Activated naive CD8-positive, alpha-beta T cell (primary cell): ENCODE measurements at regions not wholly inside any gene's neighbourhood (a gene's known extent, or its start where the extent isn't known, plus 50 kb on each side); places are given as distances from the start of the nearest gene placed in this dataset.
"Not testable (repeated sequence)": the region's sequence is repeated elsewhere in the genome, so short reads cannot be mapped to it uniquely, and the experiment has no call there.

Source experiments
- H3K27ac Mint-ChIP-seq: one replicate; pipeline ENCODE4 v1.8.0; 2021; ENCODE audit warnings: mixed read lengths
- H3K27me3 Mint-ChIP-seq: one replicate; pipeline ENCODE4 v1.8.0; 2021; ENCODE audit warnings: mixed read lengths
- H3K36me3 Mint-ChIP-seq: one replicate; pipeline ENCODE4 v1.8.0; 2021; ENCODE audit warnings: mixed read lengths
- H3K4me1 Mint-ChIP-seq: one replicate; pipeline ENCODE4 v1.8.0; 2021; ENCODE audit warnings: low read depth, mixed read lengths
- H3K4me3 Mint-ChIP-seq: one replicate; pipeline ENCODE4 v1.8.0; 2021; ENCODE audit warnings: mild to moderate bottlenecking, mixed read lengths
- H3K9me3 Mint-ChIP-seq: one replicate; pipeline ENCODE4 v1.8.0; 2021; ENCODE audit warnings: low read depth, mixed read lengths

DNA sequence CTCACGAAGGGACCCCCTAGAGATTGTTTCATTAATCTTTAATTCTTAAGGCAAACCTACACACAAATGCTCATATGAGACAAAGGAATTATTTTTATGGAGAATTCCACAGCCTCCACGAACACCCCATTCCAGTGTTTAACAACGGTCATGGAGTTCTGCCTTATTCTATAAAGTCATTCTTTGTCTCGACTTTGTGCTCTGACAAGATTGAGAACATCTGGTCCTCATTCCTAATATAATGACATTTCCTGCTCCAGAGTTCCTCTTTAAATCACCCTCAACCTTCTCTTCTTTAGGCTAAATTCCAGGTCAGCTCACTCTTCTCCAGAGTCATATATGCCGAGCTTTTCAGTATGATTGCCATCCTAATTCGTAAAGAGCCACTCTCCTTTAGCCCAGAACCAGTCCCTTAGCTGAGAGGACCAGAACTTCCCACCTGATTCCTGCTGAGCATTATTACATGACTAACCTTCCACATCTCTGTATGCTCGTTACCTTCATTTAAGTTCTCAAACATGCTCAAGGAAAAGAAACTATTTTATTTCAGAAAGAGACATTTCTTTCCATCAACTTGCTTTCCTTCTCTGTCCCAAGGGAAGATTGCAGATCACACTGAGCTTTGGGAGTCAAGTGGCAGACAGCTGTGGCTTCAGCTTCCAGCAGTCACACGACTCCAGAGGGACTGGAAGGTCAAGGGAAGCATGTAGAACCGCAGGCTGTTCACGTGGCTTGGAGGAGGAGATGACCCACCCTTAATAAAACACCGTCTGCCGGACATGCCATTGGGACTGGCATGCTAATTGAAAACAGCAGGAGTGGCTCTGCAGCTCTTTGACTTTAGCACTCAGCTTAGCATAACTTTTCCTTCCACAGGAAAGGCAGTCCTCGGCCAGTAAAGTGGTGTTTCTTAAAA is 467.1 kb upstream of the HSF2 start:
- no peaks in the 10 kb centered on the region for H3K9me3 Mint-ChIP-seq
- H3K36me3 Mint-ChIP-seq, result no peaks in the 10 kb centered on the region
- H3K4me1 Mint-ChIP-seq, result no peaks in the 10 kb centered on the region
- no peak overlapping the region for H3K27ac Mint-ChIP-seq
- H3K27me3 Mint-ChIP-seq, result peaks cover 3% of the 10 kb centered on the region
- H3K4me3 Mint-ChIP-seq, result no peak overlapping the region

DNA sequence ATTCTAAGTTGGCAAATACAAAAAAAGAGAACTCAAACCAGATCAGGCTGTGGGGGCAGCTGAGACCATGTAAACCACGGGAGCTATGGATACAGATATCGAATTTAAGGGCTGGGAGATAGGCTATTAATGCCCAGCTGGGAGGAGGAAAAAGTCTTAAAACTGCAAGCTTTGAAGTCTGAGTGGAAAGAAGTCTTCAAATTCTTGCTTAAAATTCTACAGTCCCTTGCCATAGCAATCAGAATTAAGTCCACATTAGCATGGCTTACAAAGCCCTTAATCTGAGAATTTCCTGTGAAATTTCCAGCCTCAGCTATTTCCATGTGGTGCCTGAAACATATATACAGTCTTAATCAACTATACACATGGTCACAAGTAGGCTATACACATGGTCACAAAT is 465.0 kb upstream of the HSF2 start:
- Mint-ChIP-seq H3K4me1 (no peaks in the 10 kb centered on the region), H3K36me3 (no peaks in the 10 kb centered on the region), H3K4me3 (no peak overlapping the region), H3K9me3 (no peaks in the 10 kb centered on the region), H3K27me3 (peaks cover 3% of the 10 kb centered on the region), H3K27ac (no peak overlapping the region)

DNA sequence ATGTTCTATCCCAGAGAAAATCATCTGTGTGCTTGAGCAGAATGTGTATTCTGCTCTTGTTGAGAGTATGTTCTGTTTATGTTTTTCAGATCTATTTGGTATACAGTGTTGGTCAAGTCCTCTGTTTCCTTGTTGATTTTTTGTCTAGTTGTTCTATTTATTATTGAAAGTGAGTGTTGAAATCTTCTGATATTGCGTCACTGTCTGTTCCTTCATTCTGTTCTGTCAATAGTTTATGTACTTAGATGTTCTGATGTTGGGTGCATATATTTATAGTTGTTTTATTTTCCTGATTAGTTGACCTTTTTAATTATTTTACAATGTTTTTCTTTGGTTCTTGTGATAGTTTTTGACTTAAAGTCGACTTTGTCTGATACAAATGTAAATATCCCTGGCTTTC is 458.7 kb upstream of the HSF2 start:
- Mint-ChIP-seq H3K27me3 (no peaks in the 10 kb centered on the region), H3K36me3 (peaks cover 2% of the 10 kb centered on the region), H3K4me3 (no peak overlapping the region), H3K4me1 (no peaks in the 10 kb centered on the region), H3K27ac (no peak overlapping the region), H3K9me3 (peaks cover 12% of the 10 kb centered on the region)

DNA sequence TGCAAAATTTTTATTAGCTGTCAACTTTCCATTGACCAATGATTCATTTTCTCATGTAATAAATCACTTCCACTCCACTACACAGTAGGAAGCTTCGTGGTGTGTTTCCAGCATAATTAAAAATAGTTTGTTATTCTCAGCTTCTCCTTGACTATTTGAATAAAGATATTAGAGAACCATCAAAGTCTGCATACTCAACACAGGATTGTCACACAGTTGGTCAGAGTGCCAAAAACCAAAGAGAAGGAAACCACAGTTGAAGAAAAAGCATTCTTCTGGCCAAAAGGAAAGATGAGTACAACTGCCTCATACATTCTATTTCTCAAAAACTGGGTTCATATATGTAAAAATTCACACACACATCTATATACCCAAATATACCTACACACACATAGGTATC is 455.1 kb upstream of the HSF2 start:
- no peak overlapping the region for H3K4me3 Mint-ChIP-seq
- no peaks in the 10 kb centered on the region for H3K27me3 Mint-ChIP-seq
- no peak overlapping the region for H3K27ac Mint-ChIP-seq
- H3K4me1 Mint-ChIP-seq, result no peaks in the 10 kb centered on the region
- peaks cover 2% of the 10 kb centered on the region for H3K36me3 Mint-ChIP-seq
- H3K9me3 Mint-ChIP-seq, result peaks cover 12% of the 10 kb centered on the region

DNA sequence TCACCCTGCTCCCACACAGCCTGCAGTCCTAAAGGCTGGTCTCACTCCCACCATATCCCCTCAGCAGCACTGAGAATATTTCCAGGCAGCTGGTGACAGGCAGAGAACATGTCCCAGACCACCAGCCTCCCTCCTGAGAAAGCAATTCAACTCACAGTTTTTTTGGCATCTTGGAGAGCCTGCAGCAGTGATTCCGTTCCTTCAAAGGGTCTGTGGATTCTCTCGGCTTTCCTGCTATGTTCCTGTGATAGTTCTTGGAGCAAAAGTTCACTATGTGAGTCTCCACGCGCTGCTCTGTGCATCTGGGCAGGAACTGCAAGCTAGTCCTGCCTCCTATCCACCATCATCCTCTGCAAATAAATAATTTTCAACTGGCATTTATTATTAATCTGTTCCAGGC is 448.3 kb upstream of the HSF2 start:
- no peaks in the 10 kb centered on the region for H3K4me1 Mint-ChIP-seq
- no peaks in the 10 kb centered on the region for H3K36me3 Mint-ChIP-seq
- no peak overlapping the region for H3K4me3 Mint-ChIP-seq
- peaks cover 3% of the 10 kb centered on the region for H3K27me3 Mint-ChIP-seq
- H3K27ac Mint-ChIP-seq, result no peak overlapping the region
- no peaks in the 10 kb centered on the region for H3K9me3 Mint-ChIP-seq

DNA sequence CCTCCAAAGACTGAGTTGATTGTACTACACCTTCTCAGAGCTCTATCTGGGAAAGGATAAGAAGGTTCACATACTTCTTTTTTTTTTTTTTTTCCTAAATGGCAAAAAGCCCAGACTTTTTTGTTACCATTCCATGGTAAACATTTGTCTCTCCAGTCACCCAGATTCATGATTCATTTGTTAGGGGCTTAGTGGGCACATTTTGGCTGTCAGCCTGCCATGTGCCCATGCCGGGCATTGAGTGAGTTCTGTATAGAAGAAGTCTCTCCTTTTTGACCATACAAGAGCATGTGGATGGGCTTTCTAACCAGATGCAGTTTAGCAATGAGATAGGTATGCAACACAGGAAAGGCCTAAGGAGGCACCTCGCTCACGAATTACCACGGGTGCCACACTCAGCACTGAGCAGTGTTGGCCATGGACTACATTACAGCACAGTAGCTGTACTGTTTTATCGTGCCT is 447.5 kb upstream of the HSF2 start:
- Mint-ChIP-seq H3K4me3 (no peak overlapping the region), H3K9me3 (no peaks in the 10 kb centered on the region), H3K4me1 (no peaks in the 10 kb centered on the region), H3K36me3 (no peaks in the 10 kb centered on the region), H3K27me3 (peaks cover 3% of the 10 kb centered on the region), H3K27ac (no peak overlapping the region)

DNA sequence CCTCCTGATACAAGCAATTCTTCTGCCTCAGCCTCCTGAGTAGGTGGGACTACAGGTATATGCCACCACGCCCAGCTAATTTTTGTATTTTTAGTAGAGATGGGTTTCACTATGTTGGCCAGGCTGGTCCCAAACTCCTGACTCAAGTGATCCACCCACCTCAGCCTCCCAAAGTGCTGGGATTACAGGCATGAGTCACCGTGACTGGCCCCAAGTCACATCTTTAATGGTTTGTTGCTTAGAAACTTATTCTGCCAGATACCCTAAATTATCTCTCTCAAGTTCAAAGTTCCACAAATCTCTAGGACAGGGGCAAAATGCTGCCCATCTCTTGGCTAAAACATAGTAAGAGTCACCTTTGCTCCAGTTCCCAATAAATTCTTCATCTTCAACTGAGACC is 444.1 kb upstream of the HSF2 start:
- not testable (repeated sequence) for H3K27ac Mint-ChIP-seq, H3K4me3 Mint-ChIP-seq, H3K9me3 Mint-ChIP-seq, H3K27me3 Mint-ChIP-seq, H3K36me3 Mint-ChIP-seq
- H3K4me1 Mint-ChIP-seq, result peaks cover 20% of the 10 kb centered on the region

DNA sequence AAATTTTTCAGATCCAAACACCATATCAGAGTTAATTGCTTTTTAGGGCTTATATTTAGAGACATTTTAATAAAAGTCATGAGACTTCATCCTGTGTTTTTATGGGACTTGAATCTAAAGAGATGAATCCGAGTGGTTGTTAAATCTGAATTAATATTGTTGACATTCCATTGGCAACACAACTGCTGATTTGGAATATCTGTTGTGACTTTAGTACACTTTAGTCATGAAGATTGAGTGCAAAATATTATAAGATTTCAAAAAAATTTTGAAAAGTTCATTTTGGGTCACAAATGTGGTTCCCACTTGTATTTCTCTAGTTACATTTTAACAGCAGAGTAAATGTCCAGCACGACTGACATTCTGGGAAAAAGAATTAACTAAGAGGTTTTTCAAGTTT is 442.7 kb upstream of the HSF2 start:
- no peaks in the 10 kb centered on the region for H3K9me3 Mint-ChIP-seq

DNA sequence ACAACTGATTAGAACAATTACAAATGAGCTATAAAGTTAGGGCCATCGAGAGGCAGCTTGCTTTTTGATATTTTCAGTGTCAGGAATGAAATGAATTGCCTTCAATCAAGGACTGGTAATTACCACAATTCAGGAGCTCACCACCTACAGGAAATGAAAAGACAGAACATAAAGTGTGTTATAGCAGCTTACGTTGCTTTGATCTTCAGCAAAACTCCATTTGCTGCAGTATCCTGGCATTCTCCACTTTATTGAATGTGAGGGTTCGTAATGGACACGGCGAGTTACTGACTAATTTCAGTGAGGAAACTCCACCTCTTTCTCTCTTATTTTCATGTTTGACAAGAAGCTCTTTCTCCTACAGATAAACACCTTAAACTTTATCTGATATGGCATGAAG is 440.0 kb upstream of the HSF2 start:
- no peaks in the 10 kb centered on the region for H3K36me3 Mint-ChIP-seq
- H3K27ac Mint-ChIP-seq, result no peak overlapping the region
- peak overlapping the region; percentile 20 for H3K4me3 Mint-ChIP-seq
- H3K4me1 Mint-ChIP-seq, result peaks cover 27% of the 10 kb centered on the region
- no peaks in the 10 kb centered on the region for H3K9me3 Mint-ChIP-seq
- H3K27me3 Mint-ChIP-seq, result no peaks in the 10 kb centered on the region

More for the DNA sequence above, 442.7 kb upstream of the HSF2 start:
- no peak overlapping the region for H3K4me3 Mint-ChIP-seq
- peaks cover 3% of the 10 kb centered on the region for H3K27me3 Mint-ChIP-seq
- H3K36me3 Mint-ChIP-seq, result no peaks in the 10 kb centered on the region
- H3K4me1 Mint-ChIP-seq, result peaks cover 27% of the 10 kb centered on the region
- no peak overlapping the region for H3K27ac Mint-ChIP-seq

DNA sequence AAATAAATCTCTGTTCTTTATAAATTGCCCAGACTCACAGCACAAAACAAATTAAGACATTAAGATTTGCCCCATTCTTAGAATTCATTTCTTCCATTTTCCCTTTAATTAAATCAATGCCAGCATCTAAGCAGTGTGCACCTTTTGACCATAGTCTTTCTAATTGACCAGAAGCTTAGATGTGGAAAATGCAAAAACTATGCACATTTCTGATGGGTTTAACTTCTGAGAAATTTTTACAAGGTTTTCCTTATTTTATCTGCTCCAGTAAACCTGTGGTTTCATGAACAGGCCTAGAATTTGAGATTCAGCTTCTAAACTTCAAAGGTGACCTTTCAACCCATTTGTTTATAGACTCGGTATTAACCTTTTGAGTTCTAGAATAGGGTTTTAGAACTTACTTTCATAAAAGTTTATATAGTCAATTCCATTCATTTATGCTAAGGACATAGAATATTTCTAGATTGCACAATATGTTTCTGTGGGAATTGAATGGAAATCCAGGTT is 437.8 kb upstream of the HSF2 start:
- no peak overlapping the region for H3K4me3 Mint-ChIP-seq
- peaks cover 27% of the 10 kb centered on the region for H3K4me1 Mint-ChIP-seq
- no peaks in the 10 kb centered on the region for H3K36me3 Mint-ChIP-seq
- no peaks in the 10 kb centered on the region for H3K9me3 Mint-ChIP-seq
- H3K27ac Mint-ChIP-seq, result no peak overlapping the region
- no peaks in the 10 kb centered on the region for H3K27me3 Mint-ChIP-seq

DNA sequence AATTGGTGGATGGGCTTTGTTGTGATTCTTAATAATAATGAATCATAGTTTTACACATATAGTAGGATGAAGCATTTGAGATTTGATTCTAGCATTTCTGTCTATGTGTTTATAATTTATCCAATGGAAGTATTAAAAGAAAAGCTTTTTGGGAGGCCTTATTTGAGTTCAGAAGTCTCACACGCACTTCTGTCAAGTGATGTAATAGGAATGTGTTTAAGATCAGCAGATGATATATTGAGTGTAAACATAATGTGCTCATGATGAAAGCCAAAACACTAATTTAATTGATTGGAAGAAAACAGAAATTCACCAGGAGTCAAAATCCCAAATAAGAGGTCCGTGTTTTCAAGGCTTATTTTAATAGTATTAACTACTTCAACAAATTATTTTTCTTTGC is 435.6 kb upstream of the HSF2 start:
- peaks cover 18% of the 10 kb centered on the region for H3K4me1 Mint-ChIP-seq
- no peaks in the 10 kb centered on the region for H3K9me3 Mint-ChIP-seq
- no peaks in the 10 kb centered on the region for H3K36me3 Mint-ChIP-seq
- no peak overlapping the region for H3K4me3 Mint-ChIP-seq
- H3K27me3 Mint-ChIP-seq, result no peaks in the 10 kb centered on the region
- H3K27ac Mint-ChIP-seq, result no peak overlapping the region

DNA sequence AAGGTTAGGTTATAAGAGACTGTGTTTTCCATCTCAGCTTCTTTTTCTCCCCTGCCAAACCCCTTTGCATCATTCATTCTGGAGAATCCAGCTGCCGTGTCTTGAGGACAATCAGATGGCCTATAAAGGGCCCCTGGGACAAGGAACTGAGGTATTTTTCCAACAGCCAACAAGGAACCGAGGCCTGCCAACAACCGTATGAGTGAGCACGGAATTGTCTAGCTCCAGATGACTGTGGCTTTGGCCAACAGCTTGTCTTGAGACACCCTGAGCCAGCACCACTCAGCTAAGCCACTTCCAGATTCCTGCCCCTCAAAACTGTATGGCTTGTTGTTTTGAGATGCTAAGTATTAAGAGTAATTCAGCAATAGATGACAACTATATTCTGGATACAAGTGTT is 433.7 kb upstream of the HSF2 start:
- H3K27me3 Mint-ChIP-seq, result no peaks in the 10 kb centered on the region
- H3K9me3 Mint-ChIP-seq, result no peaks in the 10 kb centered on the region
- peaks cover 6% of the 10 kb centered on the region for H3K4me1 Mint-ChIP-seq
- no peak overlapping the region for H3K4me3 Mint-ChIP-seq
- no peak overlapping the region for H3K27ac Mint-ChIP-seq
- H3K36me3 Mint-ChIP-seq, result no peaks in the 10 kb centered on the region

DNA sequence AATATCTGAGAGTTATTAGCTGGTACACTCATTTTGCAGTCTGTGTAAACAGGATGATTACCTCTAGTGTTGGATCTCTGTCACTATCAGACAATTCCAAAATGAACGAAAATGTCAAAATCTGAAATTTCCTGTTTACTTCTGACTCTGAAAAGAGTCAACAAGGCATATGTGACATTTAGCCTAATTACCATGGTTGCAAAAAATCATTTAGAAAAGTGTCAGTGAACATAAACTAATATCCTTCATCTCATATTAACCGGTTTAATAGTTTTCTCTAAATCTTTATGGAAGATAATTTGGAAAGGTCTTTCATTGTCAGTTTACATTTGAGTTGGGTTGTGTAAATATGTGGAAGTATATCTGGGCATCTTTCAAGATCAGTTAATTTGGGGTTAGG is 431.8 kb upstream of the HSF2 start:
- no peaks in the 10 kb centered on the region for H3K9me3 Mint-ChIP-seq
- peaks cover 12% of the 10 kb centered on the region for H3K4me1 Mint-ChIP-seq
- H3K27me3 Mint-ChIP-seq, result no peaks in the 10 kb centered on the region
- H3K36me3 Mint-ChIP-seq, result no peaks in the 10 kb centered on the region
- no peak overlapping the region for H3K27ac Mint-ChIP-seq
- no peak overlapping the region for H3K4me3 Mint-ChIP-seq

DNA sequence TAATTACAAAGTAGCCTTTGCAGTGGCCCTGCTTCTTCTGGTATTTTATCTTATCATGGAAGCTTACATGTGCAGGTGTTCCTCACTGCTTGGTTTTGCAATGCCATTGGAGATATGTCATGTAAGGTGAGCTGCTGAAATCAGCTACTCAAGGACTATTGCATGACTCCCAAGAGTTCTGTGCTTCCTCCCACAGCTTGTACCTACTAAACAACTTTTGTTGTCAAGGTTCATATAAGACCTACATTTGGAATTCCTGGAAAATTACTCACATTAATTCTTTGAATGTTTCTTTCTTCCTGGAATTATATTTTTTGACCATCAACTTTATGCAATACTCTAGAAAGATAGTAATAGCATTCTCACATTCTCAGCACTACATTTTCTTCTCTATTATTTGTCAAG is 427.5 kb upstream of the HSF2 start:
- Mint-ChIP-seq H3K4me1 (peaks cover 14% of the 10 kb centered on the region), H3K9me3 (no peaks in the 10 kb centered on the region), H3K36me3 (peaks cover 2% of the 10 kb centered on the region), H3K27ac (no peak overlapping the region), H3K27me3 (no peaks in the 10 kb centered on the region), H3K4me3 (no peak overlapping the region)

DNA sequence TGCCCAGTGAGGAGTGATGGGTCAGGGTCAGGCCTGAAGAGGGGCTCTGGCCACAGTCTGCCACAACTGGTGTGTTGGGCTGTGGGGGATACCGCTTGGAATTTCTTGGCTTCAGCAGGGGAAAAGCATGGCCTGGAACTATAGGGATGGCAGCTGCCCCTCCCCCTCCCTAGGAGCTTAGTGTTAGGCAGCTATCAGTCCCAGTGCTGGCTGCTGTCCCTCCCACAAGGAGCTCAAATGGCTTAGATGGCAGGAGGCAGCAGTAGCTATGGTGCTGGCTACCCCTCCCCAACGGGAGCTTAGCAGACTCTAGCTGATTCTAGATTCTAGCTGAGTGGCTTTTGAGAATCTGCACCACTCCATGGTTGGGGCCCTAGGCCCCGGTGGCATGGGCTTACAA is 414.5 kb upstream of the HSF2 start:
- H3K27me3 Mint-ChIP-seq, result no peaks in the 10 kb centered on the region
- H3K27ac Mint-ChIP-seq, result no peak overlapping the region
- no peak overlapping the region for H3K4me3 Mint-ChIP-seq
- no peaks in the 10 kb centered on the region for H3K9me3 Mint-ChIP-seq
- H3K4me1 Mint-ChIP-seq, result no peaks in the 10 kb centered on the region
- H3K36me3 Mint-ChIP-seq, result no peaks in the 10 kb centered on the region

DNA sequence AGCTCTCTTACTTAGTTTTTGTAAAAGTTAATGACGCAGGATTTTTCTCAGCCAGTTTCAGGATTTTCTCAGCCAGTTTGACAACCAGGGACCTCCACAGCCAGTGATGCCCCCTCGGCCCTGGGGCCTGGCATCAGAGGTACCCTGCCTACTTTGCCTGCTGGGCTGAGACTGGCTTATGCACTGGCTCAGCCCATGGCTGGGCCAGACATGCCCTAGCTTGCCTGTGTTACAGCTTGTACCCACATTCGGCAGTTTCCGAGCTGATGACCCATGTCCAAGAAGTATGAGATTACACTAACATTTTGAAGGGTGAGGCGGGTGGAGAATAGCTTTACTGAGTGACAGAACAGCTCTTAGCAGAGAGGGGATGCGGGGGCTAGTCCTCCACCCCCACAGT is 406.1 kb upstream of the HSF2 start:
- Mint-ChIP-seq H3K9me3 (peaks cover 5% of the 10 kb centered on the region), H3K4me3 (no peak overlapping the region), H3K4me1 (peaks cover 8% of the 10 kb centered on the region), H3K27ac (no peak overlapping the region), H3K36me3 (no peaks in the 10 kb centered on the region), H3K27me3 (no peaks in the 10 kb centered on the region)
